Trophoblast cell (in vitro differentiated cells and primary cell): ENCODE measurements at regions not wholly inside any gene's neighbourhood (a gene's known extent, or its start where the extent isn't known, plus 50 kb on each side); places are given as distances from the start of the nearest gene placed in this dataset.

ENCODE experiments used
- DNase-seq, 2 donors: peaks; one replicate each; pipeline ENCODE4 v3.0.0-alpha.2; 2016
- H2AFZ ChIP-seq: 2 replicates; pipeline ENCODE4 v1.6.1; 2013; ENCODE audit warnings: low read length, moderate library complexity, mild to moderate bottlenecking; ENCODE audit not compliant: insufficient read depth, poor library complexity
- H2AK5ac ChIP-seq: 2 replicates; pipeline ENCODE4 v1.6.1; 2013; ENCODE audit warnings: mild to moderate bottlenecking, low read length
- H2BK120ac ChIP-seq: 2 replicates; pipeline ENCODE4 v1.6.1; 2013; ENCODE audit warnings: low read length, mild to moderate bottlenecking, moderate library complexity; ENCODE audit not compliant: insufficient read depth, poor library complexity
- H2BK12ac ChIP-seq: 2 replicates; pipeline ENCODE4 v1.6.1; 2013; ENCODE audit warnings: mild to moderate bottlenecking, low read length, moderate library complexity
- H2BK5ac ChIP-seq: 2 replicates; pipeline ENCODE4 v1.6.1; 2013; ENCODE audit warnings: low read length, low read depth, moderate library complexity, mild to moderate bottlenecking; ENCODE audit not compliant: poor library complexity
- H3K14ac ChIP-seq: 2 replicates; pipeline ENCODE4 v1.6.1; 2013; ENCODE audit warnings: mild to moderate bottlenecking, low read length
- H3K18ac ChIP-seq: 2 replicates; pipeline ENCODE4 v1.6.1; 2013; ENCODE audit warnings: mild to moderate bottlenecking, low read length
- H3K23ac ChIP-seq: 2 replicates; pipeline ENCODE4 v1.6.1; 2013; ENCODE audit warnings: low read length
- H3K27ac ChIP-seq: 2 replicates; pipeline ENCODE4 v1.5.1; 2013; ENCODE audit warnings: low read depth, mild to moderate bottlenecking, inconsistent platforms, low read length, moderate library complexity
- H3K27me3 ChIP-seq: 2 replicates; pipeline ENCODE4 v1.6.1; 2013; ENCODE audit warnings: inconsistent platforms, mild to moderate bottlenecking, low read length, moderate library complexity; ENCODE audit not compliant: insufficient read depth
- H3K36me3 ChIP-seq, 2 experiments: 1 replicate in 1 of 2; 2 replicates in 1 of 2; pipeline ENCODE4 v1.6.1; 2013; ENCODE audit warnings: low read length in 2 of 2, mild to moderate bottlenecking in 2 of 2, moderate library complexity in 1 of 2; ENCODE audit not compliant: insufficient read depth in 2 of 2, control insufficient read depth in 1 of 2
- H3K4ac ChIP-seq: 2 replicates; pipeline ENCODE4 v1.6.1; 2013; ENCODE audit warnings: low read depth, mild to moderate bottlenecking, low read length, moderate library complexity
- H3K4me1 ChIP-seq, 2 experiments: 1 replicate in 1 of 2; 2 replicates in 1 of 2; pipeline ENCODE4 v1.6.1; 2013; ENCODE audit warnings: low read length in 2 of 2, mild to moderate bottlenecking in 2 of 2, moderate library complexity in 1 of 2; ENCODE audit not compliant: insufficient read depth in 2 of 2, control insufficient read depth in 1 of 2
- H3K4me2 ChIP-seq: 2 replicates; pipeline ENCODE4 v1.6.1; 2013; ENCODE audit warnings: inconsistent platforms, mild to moderate bottlenecking, low read length, moderate library complexity
- H3K4me3 ChIP-seq: 2 replicates; pipeline ENCODE4 v1.5.1; 2013; ENCODE audit warnings: mild to moderate bottlenecking, low read depth, low read length, inconsistent platforms
- H3K79me1 ChIP-seq: one replicate; pipeline ENCODE4 v1.6.1; 2013; ENCODE audit warnings: low read length
- H3K79me2 ChIP-seq: 2 replicates; pipeline ENCODE4 v1.6.1; 2013; ENCODE audit warnings: low read length, mild to moderate bottlenecking; ENCODE audit not compliant: control insufficient read depth, insufficient read depth, poor library complexity
- H3K9ac ChIP-seq: 2 replicates; pipeline ENCODE4 v1.6.1; 2013; ENCODE audit warnings: mild to moderate bottlenecking, low read length
- H3K9me3 ChIP-seq: 2 replicates; pipeline ENCODE4 v1.6.1; 2013; ENCODE audit warnings: low read depth, mild to moderate bottlenecking, control low read depth, inconsistent platforms, low read length; ENCODE audit not compliant: insufficient read depth
- H4K12ac ChIP-seq: 2 replicates; pipeline ENCODE4 v1.6.1; 2013; ENCODE audit warnings: low read depth, mild to moderate bottlenecking, low read length, moderate library complexity
- H4K8ac ChIP-seq: 2 replicates; pipeline ENCODE4 v1.6.1; 2013; ENCODE audit warnings: low read depth, mild to moderate bottlenecking, low read length, moderate library complexity
- H4K91ac ChIP-seq: one replicate; pipeline ENCODE4 v1.6.1; 2013; ENCODE audit warnings: low read depth, mild to moderate bottlenecking, low read length, moderate library complexity
- WGBS: extraction: QIAGEN DNeasy Blood & Tissue Kit; methylation state at CpG from one replicate; pipeline ENCODE4 v1.1.7; 2013; ENCODE audit warnings: missing lambda C conversion rate; ENCODE audit not compliant: insufficient read length, insufficient coverage; ENCODE audit errors: extremely low coverage; 5-methylcytosine and 5-hydroxymethylcytosine counted together

DNA sequence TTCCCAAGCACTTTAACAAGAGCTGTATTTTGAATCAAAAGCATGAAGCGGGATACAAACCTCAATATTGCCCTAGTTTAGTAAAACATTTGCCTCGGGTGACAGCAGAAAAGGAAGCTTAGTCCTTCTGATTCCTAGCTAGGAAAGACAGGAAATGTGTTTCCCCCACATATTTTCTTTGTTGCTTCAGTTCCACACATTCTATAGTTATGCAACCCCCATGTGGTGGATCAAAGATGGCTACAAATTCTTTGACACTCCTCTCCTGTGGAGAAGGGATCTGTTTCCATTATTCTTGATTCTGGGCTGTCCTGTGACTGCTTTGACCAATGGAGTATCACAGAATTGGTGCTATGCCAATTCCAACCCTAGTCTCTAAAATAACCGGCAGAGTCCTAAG, 89.1 kb upstream of the SLC30A5 start:
- no peaks in the 10 kb centered on the region for H3K27me3 ChIP-seq
- no peak overlapping the region for H4K12ac ChIP-seq
- H2AK5ac ChIP-seq = no peak overlapping the region
- H2AFZ ChIP-seq = no peak overlapping the region
- no CpG with 5 or more reads among the region's 3 CpGs for WGBS
- no peaks in the 10 kb centered on the region for H3K36me3 ChIP-seq
- no peak overlapping the region for H3K27ac ChIP-seq
- H3K9me3 ChIP-seq = no peaks in the 10 kb centered on the region
- H3K23ac ChIP-seq = no peak overlapping the region
- H3K14ac ChIP-seq = no peak overlapping the region
- H4K91ac ChIP-seq = no peak overlapping the region
- no peak overlapping the region for H3K4me3 ChIP-seq
- H2BK120ac ChIP-seq = no peak overlapping the region
- no peaks in the 10 kb centered on the region for H3K4me1 ChIP-seq
- H3K18ac ChIP-seq = no peak overlapping the region
- no peak overlapping the region for H4K8ac ChIP-seq
- H2BK12ac ChIP-seq = no peak overlapping the region
- no peak overlapping the region for H3K4me2 ChIP-seq
- DNase-seq = no peak
- no peaks in the 10 kb centered on the region for H3K79me2 ChIP-seq
- H3K4ac ChIP-seq = no peak overlapping the region
- no peaks in the 10 kb centered on the region for H3K79me1 ChIP-seq
- H2BK5ac ChIP-seq = no peak overlapping the region
- H3K9ac ChIP-seq = no peak overlapping the region

DNA sequence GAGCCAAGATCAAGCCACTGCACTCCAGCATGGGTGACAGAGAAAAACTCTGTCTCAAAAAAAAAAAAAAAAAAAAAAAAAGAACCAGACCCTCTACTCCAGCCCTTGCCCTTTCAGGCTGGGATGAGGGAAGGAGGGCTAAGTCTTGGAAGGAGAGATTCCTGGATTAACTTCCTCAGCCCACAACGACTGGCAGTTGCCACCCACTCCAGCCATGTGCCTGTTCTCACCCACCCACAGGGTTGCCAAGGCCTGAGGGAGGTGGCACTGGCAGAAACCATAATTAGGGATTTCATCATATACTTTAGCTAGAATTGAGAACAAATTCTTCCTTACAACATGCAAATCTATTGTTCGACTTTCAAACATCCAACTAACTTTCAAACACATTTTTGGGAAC, 87.8 kb upstream of the SLC30A5 start:
- Histone ChIP-seq H3K4me3 (no peak overlapping the region), H2BK12ac (no peak overlapping the region), H3K4me1 (no peaks in the 10 kb centered on the region), H2AK5ac (no peak overlapping the region), H4K8ac (no peak overlapping the region), H4K12ac (no peak overlapping the region), H3K27ac (no peak overlapping the region), H3K23ac (no peak overlapping the region), H2BK120ac (no peak overlapping the region), H3K79me1 (no peaks in the 10 kb centered on the region), H3K79me2 (no peaks in the 10 kb centered on the region), H3K9ac (no peak overlapping the region), H3K14ac (no peak overlapping the region), H3K4me2 (no peak overlapping the region), H2BK5ac (no peak overlapping the region), H2AFZ (no peak overlapping the region), H4K91ac (no peak overlapping the region), H3K4ac (no peak overlapping the region), H3K18ac (no peak overlapping the region), H3K9me3 (no peaks in the 10 kb centered on the region), H3K36me3 (no peaks in the 10 kb centered on the region), H3K27me3 (no peaks in the 10 kb centered on the region)
- WGBS = no CpG with 5 or more reads among the region's 2 CpGs
- DNase-seq = no peak

GRCh38 chr5:69007163-69007562, 86.7 kb upstream of the SLC30A5 start:
- Histone ChIP-seq H3K79me2 (no peaks in the 10 kb centered on the region), H2BK12ac (no peak overlapping the region), H4K91ac (no peak overlapping the region), H4K8ac (no peak overlapping the region), H3K36me3 (no peaks in the 10 kb centered on the region), H3K23ac (no peak overlapping the region), H2BK5ac (no peak overlapping the region), H2BK120ac (no peak overlapping the region), H2AK5ac (no peak overlapping the region), H3K9ac (no peak overlapping the region), H3K4me1 (no peaks in the 10 kb centered on the region), H3K9me3 (no peaks in the 10 kb centered on the region), H2AFZ (no peak overlapping the region), H4K12ac (no peak overlapping the region), H3K4me3 (no peak overlapping the region), H3K4ac (no peak overlapping the region), H3K18ac (no peak overlapping the region), H3K79me1 (no peaks in the 10 kb centered on the region), H3K14ac (no peak overlapping the region), H3K27me3 (no peaks in the 10 kb centered on the region), H3K27ac (no peak overlapping the region), H3K4me2 (no peak overlapping the region)
- WGBS = 100% methylated on average over 1 of the region's 4 CpGs
- DNase-seq = no peak

DNA sequence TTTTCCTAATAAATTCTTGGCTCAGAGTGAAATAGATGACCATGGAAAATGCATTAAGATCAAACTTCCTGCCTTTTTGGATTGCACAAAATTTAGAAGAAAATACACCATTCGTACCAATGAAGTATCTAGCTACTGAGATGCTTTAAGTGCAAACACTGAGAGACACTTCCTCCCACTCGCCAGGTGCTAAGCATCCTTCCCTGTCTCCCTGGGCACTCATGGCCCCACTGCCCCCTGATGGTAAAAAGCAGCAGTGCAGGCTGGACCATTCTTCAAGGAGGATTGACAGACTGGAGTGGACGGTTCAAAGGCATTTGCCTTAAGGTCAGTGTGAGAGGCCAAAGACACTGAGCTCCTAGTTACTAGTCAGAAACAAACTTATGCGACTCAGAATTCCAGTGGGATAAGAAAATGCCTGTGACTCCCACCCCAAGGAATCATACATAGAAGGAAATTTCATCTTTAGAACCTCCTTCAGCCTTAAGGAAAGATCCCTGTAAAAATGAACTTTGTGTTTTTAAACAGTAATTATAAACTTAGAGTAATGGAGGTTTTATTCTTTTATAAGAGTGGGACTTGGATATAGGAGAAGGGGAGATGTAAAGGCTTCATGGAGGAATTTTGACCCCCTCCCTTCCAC, 86.0 kb upstream of the SLC30A5 start:
- no peak overlapping the region for H2BK5ac ChIP-seq
- no peak overlapping the region for H3K4me2 ChIP-seq
- DNase-seq = peak; percentile 80 to 88
- no peak overlapping the region for H3K4me3 ChIP-seq
- H4K91ac ChIP-seq = no peak overlapping the region
- no peak overlapping the region for H3K14ac ChIP-seq
- H3K23ac ChIP-seq = no peak overlapping the region
- no peak overlapping the region for H4K8ac ChIP-seq
- no peak overlapping the region for H4K12ac ChIP-seq
- H2BK120ac ChIP-seq = no peak overlapping the region
- H3K79me1 ChIP-seq = no peaks in the 10 kb centered on the region
- no peak overlapping the region for H3K9ac ChIP-seq
- no peak overlapping the region for H2AFZ ChIP-seq
- no peaks in the 10 kb centered on the region for H3K4me1 ChIP-seq
- H2AK5ac ChIP-seq = no peak overlapping the region
- no peaks in the 10 kb centered on the region for H3K36me3 ChIP-seq
- H3K27ac ChIP-seq = no peak overlapping the region
- WGBS = no CpG with 5 or more reads among the region's 4 CpGs
- no peaks in the 10 kb centered on the region for H3K27me3 ChIP-seq
- H2BK12ac ChIP-seq = no peak overlapping the region
- no peak overlapping the region for H3K18ac ChIP-seq
- no peak overlapping the region for H3K4ac ChIP-seq
- no peaks in the 10 kb centered on the region for H3K9me3 ChIP-seq
- H3K79me2 ChIP-seq = no peaks in the 10 kb centered on the region
